Endodermal cell (in vitro differentiated cells): ENCODE measurements at regions not wholly inside any gene's neighbourhood (a gene's known extent, or its start where the extent isn't known, plus 50 kb on each side); places are given as distances from the start of the nearest gene placed in this dataset.

Source experiments
- DNase-seq: peaks from one replicate; pipeline ENCODE4 v3.0.0-alpha.2; 2017
- H3K27ac ChIP-seq: 2 replicates; pipeline ENCODE4 v1.5.1; 2013; ENCODE audit warnings: mild to moderate bottlenecking, low read depth, low read length, moderate library complexity
- H3K27me3 ChIP-seq: 2 replicates; pipeline ENCODE4 v1.6.1; 2013; ENCODE audit warnings: mild to moderate bottlenecking, low read length, moderate library complexity; ENCODE audit not compliant: insufficient read depth, control insufficient read depth, poor library complexity, severe bottlenecking
- H3K36me3 ChIP-seq: 2 replicates; pipeline ENCODE4 v1.7.0; 2013; ENCODE audit warnings: mild to moderate bottlenecking, low read length, moderate library complexity; ENCODE audit not compliant: control insufficient read depth, insufficient read depth
- H3K4me1 ChIP-seq: one replicate; pipeline ENCODE4 v1.7.0; 2013; ENCODE audit warnings: low read length; ENCODE audit not compliant: control insufficient read depth, insufficient read depth
- H3K4me3 ChIP-seq: 2 replicates; pipeline ENCODE4 v1.5.1; 2013; ENCODE audit warnings: mild to moderate bottlenecking, low read length, moderate library complexity
- H3K9ac ChIP-seq: 2 replicates; pipeline ENCODE4 v1.6.1; 2013; ENCODE audit warnings: mild to moderate bottlenecking, low read length, moderate library complexity; ENCODE audit not compliant: poor library complexity, severe bottlenecking; ENCODE audit errors: extremely low read depth
- H3K9me3 ChIP-seq: 2 replicates; pipeline ENCODE4 v1.6.1; 2013; ENCODE audit warnings: mild to moderate bottlenecking, low read length, moderate library complexity; ENCODE audit not compliant: control insufficient read depth
- H3K27ac Mint-ChIP-seq: 2 replicates; pipeline ENCODE4 v1.8.0; 2020; ENCODE audit warnings: mixed read lengths
- H3K27me3 Mint-ChIP-seq: 2 replicates; pipeline ENCODE4 v1.8.0; 2021; ENCODE audit warnings: mild to moderate bottlenecking, mixed read lengths; ENCODE audit not compliant: insufficient read depth
- H3K36me3 Mint-ChIP-seq: 2 replicates; pipeline ENCODE4 v1.8.0; 2020; ENCODE audit warnings: low read depth, mixed read lengths
- H3K4me1 Mint-ChIP-seq: 2 replicates; pipeline ENCODE4 v1.8.0; 2020; ENCODE audit warnings: mixed read lengths
- H3K4me3 Mint-ChIP-seq: 2 replicates; pipeline ENCODE4 v1.8.0; 2020; ENCODE audit warnings: mild to moderate bottlenecking, moderate library complexity, mixed read lengths
- H3K9me3 Mint-ChIP-seq: 2 replicates; pipeline ENCODE4 v1.8.0; 2020; ENCODE audit warnings: mild to moderate bottlenecking, mixed read lengths
- CTCF ChIP-seq: fragments of 200-600 bp; sonication (generic); conservative IDR thresholded peaks from 2 replicates; pipeline ENCODE4 v1.5.0; 2021; ENCODE audit warnings: antibody characterized with exemption, mild to moderate bottlenecking
- WGBS, 2 experiments: methylation state at CpG; one replicate each; pipeline versions ENCODE4 v1.1.5 to v1.1.7; 2013; ENCODE audit warnings: missing lambda C conversion rate in 2 of 2, mixed read lengths in 1 of 2; ENCODE audit not compliant: insufficient coverage in 1 of 2, insufficient read length in 1 of 2; 5-methylcytosine and 5-hydroxymethylcytosine counted together

- WGBS, 2 experiments: 92 to 95% methylated on average over 2 to 3 of the region's 3 CpGs
- H3K4me3 ChIP-seq: no peak overlapping the region
- no peak for TF ChIP-seq CTCF
- no peak overlapping the region for H3K27ac ChIP-seq
- Mint-ChIP-seq H3K27me3 (no peaks in the 10 kb centered on the region), H3K9me3 (peaks cover 13% of the 10 kb centered on the region), H3K27ac (no peak overlapping the region), H3K36me3 (peaks cover 3% of the 10 kb centered on the region), H3K4me1 (no peaks in the 10 kb centered on the region), H3K4me3 (no peak overlapping the region)
- H3K4me1 ChIP-seq: no peaks in the 10 kb centered on the region
- H3K9me3 ChIP-seq: no peaks in the 10 kb centered on the region
- no peaks in the 10 kb centered on the region for H3K27me3 ChIP-seq
- no peak overlapping the region for H3K9ac ChIP-seq
- no peaks in the 10 kb centered on the region for H3K36me3 ChIP-seq
- DNase-seq: no peak
Observed at GRCh38 chr7:84362360-84362759, 167.8 kb upstream of the SEMA3A start.

- H3K9me3 Mint-ChIP-seq: peaks cover 13% of the 10 kb centered on the region
- Histone ChIP-seq H3K27ac (no peak overlapping the region), H3K27me3 (no peaks in the 10 kb centered on the region), H3K4me3 (no peak overlapping the region), H3K9ac (no peak overlapping the region), H3K9me3 (no peaks in the 10 kb centered on the region), H3K4me1 (no peaks in the 10 kb centered on the region), H3K36me3 (no peaks in the 10 kb centered on the region)
- H3K27me3 Mint-ChIP-seq: no peaks in the 10 kb centered on the region
- H3K4me3 Mint-ChIP-seq: no peak overlapping the region
- no peak for DNase-seq
- WGBS, 2 experiments: 100% methylated on average over 1 of the region's 1 CpG; no CpG with 5 or more reads in 1 of the 2 experiments
- no peaks in the 10 kb centered on the region for H3K4me1 Mint-ChIP-seq
- H3K27ac Mint-ChIP-seq: no peak overlapping the region
- peaks cover 3% of the 10 kb centered on the region for H3K36me3 Mint-ChIP-seq
- TF ChIP-seq CTCF: no peak
Observed at GRCh38 chr7:84354866-84355265, 160.3 kb upstream of the SEMA3A start.

- no peak for DNase-seq
- H3K36me3 Mint-ChIP-seq: peaks cover 3% of the 10 kb centered on the region
- Histone ChIP-seq H3K4me3 (no peak overlapping the region), H3K27me3 (no peaks in the 10 kb centered on the region), H3K9me3 (no peaks in the 10 kb centered on the region), H3K9ac (no peak overlapping the region), H3K4me1 (no peaks in the 10 kb centered on the region), H3K27ac (no peak overlapping the region), H3K36me3 (no peaks in the 10 kb centered on the region)
- H3K4me1 Mint-ChIP-seq: no peaks in the 10 kb centered on the region
- no peak overlapping the region for H3K27ac Mint-ChIP-seq
- TF ChIP-seq CTCF: no peak
- no peak overlapping the region for H3K4me3 Mint-ChIP-seq
- H3K9me3 Mint-ChIP-seq: peaks cover 13% of the 10 kb centered on the region
- H3K27me3 Mint-ChIP-seq: no peaks in the 10 kb centered on the region
Observed at GRCh38 chr7:84354030-84354429, 159.4 kb upstream of the SEMA3A start.
